C4-2B (cell line): ENCODE measurements at regions not wholly inside any gene's neighbourhood (a gene's known extent, or its start where the extent isn't known, plus 50 kb on each side); places are given as distances from the start of the nearest gene placed in this dataset.

Experiments used
- CTCF ChIP-seq: fragments of 450-650 bp; conservative IDR thresholded peaks from 2 replicates; pipeline ENCODE4 v1.5.1; 2017; ENCODE audit warnings: mild to moderate bottlenecking
- ZFX ChIP-seq: fragments of 450-650 bp; IDR thresholded peaks from 2 replicates; pipeline ENCODE4 v1.6.1; 2017

GRCh38 chr13:31638577-31638976 lies 100.7 kb upstream of the RXFP2 start:
- TF ChIP-seq CTCF (no peak), ZFX (no peak)
